ENCODE measurements at regions not wholly inside any gene's neighbourhood (a gene's known extent, or its start where the extent isn't known, plus 50 kb on each side); places are given as distances from the start of the nearest gene placed in this dataset.

DNA sequence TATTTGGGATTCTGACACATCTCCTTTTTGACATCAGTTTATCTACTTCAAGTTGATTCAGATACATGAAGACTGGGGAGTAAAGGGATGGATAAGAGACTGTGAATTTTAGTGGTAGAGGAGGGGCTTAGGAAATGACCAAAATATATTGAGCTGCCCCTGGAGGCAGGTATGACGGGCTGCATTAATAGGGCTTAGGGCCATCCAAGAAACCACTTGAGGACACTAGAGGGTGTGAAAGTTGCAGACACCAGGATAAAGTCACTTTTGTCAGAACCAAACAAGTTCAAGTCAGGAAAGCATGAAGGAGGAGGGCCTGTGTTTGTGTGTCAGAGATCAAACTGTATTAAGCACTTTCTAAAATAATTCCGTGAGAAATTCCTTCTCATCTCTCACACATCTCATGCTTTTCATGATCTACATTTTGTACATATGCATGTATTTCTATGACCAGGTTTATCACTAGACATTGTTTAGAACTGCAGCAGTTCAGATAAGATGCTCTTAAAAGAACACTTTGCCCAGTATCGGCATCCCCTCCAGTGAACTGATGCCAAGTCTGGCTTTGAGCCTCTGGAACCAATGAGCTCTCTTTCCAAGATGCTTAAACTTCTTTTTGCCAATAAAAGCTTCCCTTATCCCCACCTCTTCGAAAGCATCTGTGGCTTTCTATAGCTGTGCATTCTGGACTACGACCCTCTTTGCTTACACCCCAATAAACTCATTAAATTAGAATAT lies 136.9 kb downstream of the SLC38A1 start:
- H3K27ac ChIP-seq: no peak overlapping the region
- no peaks in the 10 kb centered on the region for H3K27me3 ChIP-seq
- 31 to 38% methylated on average over 5 of the region's 5 CpGs for WGBS, 2 donors
- no peaks in the 10 kb centered on the region for H3K9me3 ChIP-seq
- H3K36me3 ChIP-seq: no peaks in the 10 kb centered on the region
- ATAC-seq (peak in 2 of 8 donors; percentile 37 to 39), DNase-seq (no peak)
- TF ChIP-seq, protein P1, sequence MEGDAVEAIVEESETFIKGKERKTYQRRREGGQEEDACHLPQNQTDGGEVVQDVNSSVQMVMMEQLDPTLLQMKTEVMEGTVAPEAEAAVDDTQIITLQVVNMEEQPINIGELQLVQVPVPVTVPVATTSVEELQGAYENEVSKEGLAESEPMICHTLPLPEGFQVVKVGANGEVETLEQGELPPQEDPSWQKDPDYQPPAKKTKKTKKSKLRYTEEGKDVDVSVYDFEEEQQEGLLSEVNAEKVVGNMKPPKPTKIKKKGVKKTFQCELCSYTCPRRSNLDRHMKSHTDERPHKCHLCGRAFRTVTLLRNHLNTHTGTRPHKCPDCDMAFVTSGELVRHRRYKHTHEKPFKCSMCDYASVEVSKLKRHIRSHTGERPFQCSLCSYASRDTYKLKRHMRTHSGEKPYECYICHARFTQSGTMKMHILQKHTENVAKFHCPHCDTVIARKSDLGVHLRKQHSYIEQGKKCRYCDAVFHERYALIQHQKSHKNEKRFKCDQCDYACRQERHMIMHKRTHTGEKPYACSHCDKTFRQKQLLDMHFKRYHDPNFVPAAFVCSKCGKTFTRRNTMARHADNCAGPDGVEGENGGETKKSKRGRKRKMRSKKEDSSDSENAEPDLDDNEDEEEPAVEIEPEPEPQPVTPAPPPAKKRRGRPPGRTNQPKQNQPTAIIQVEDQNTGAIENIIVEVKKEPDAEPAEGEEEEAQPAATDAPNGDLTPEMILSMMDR (IDR thresholded peaks at IDR 0.05): peak in 4 of 9 donors; percentile 12 to 22 (median 20)
- H3K4me1 ChIP-seq: peaks cover 0 to 8% (median 0%) of the 10 kb centered on the region in 9 donors
- intact Hi-C loops (cut with DNase I): loop anchor here in 2 of 10 donors (10.0 kb wide), 2 partner anchors 163 to 543 kb away; no protein-coding TSS in a partner anchor
- no peak overlapping the region for H3K4me3 ChIP-seq

DNA sequence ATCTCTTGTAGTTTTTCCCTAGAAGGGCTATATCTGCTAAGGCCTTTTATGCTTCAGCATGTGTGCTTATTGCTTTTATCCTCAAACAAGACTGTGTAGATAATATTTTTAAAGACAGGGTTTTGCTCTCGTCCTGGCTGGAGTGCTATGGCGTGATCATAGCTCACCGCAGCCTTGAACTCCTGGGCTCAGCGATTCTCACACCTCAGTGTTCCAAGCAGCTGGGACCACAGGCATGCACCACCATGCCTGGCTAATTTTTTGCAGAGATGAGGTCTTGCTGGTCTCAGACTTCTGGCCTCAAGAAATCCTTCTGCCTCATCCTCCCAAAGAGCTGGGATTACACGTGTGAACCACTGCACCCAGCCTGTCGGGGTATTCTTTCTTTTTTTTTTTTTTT lies 137.3 kb upstream of the SCAF11 start:
- H3K27ac ChIP-seq: no peak overlapping the region
- 72 to 77% methylated on average over 6 of the region's 6 CpGs for WGBS, 2 donors
- no peaks in the 10 kb centered on the region for H3K36me3 ChIP-seq
- intact Hi-C loops (cut with DNase I): loop anchor here in 5 of 10 donors (5.0 to 10.0 kb wide), 6 partner anchors 137 to 887 kb away; partner anchors contain the start of gene SLC38A1 (in 1 of the 5)
- DNase-seq (no peak), ATAC-seq (no peak)
- H3K4me3 ChIP-seq: no peak overlapping the region
- TF ChIP-seq, protein P1 (IDR thresholded peaks at IDR 0.05): no peak
- no peaks in the 10 kb centered on the region for H3K27me3 ChIP-seq
- peaks cover 0 to 14% (median 5%) of the 10 kb centered on the region in 9 donors for H3K4me1 ChIP-seq
- no peaks in the 10 kb centered on the region for H3K9me3 ChIP-seq

DNA sequence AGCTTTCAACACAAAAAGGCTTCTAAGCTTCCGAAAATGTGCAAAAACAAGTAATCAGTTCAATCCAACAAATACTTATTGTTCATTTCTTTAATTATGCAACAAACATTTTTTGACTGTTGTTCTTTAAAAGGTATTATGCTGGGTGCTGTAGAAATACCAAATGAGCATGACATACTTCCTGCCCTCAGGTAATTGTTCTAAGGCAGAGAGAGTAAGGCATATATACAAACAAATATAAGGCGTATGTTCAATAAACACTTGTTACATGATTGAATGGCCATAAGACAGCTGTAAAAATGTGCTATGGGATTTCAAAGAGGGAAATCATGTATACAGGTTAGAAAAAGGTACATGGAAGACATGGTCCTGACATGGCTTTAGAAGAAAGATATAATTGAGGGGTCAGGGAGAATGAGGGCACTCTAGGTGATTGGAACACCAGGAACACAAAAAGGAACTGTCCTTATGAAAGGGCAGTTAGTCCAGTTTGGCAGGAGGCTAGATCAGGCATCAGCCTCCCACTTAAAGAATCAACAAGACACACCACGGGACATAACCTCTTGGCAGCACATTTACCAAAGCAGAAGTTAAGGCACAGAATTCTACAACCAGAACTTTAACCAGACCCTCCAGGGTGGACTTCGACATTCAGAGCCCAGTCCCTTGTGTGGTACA lies 135.8 kb upstream of the SCAF11 start:
- H3K4me1 ChIP-seq: peaks cover 0 to 14% (median 5%) of the 10 kb centered on the region in 9 donors
- TF ChIP-seq, protein P1 (IDR thresholded peaks at IDR 0.05): no peak
- DNase-seq: no peak
- H3K9me3 ChIP-seq: no peaks in the 10 kb centered on the region
- H3K4me3 ChIP-seq: no peak overlapping the region
- no peaks in the 10 kb centered on the region for H3K27me3 ChIP-seq
- H3K36me3 ChIP-seq: no peaks in the 10 kb centered on the region
- WGBS, 2 donors: 66 to 70% methylated on average over 4 of the region's 4 CpGs
- intact Hi-C loops (cut with DNase I): loop anchor here in 5 of 10 donors (5.0 to 10.0 kb wide), 6 partner anchors 139 to 889 kb away; partner anchors contain the start of gene SLC38A1 (in 1 of the 5)
- peak in 6 of 8 donors; percentile 31 to 75 (median 66) for ATAC-seq
- H3K27ac ChIP-seq: peak overlapping the region in 2 of 10 donors; percentile 18 to 37

DNA sequence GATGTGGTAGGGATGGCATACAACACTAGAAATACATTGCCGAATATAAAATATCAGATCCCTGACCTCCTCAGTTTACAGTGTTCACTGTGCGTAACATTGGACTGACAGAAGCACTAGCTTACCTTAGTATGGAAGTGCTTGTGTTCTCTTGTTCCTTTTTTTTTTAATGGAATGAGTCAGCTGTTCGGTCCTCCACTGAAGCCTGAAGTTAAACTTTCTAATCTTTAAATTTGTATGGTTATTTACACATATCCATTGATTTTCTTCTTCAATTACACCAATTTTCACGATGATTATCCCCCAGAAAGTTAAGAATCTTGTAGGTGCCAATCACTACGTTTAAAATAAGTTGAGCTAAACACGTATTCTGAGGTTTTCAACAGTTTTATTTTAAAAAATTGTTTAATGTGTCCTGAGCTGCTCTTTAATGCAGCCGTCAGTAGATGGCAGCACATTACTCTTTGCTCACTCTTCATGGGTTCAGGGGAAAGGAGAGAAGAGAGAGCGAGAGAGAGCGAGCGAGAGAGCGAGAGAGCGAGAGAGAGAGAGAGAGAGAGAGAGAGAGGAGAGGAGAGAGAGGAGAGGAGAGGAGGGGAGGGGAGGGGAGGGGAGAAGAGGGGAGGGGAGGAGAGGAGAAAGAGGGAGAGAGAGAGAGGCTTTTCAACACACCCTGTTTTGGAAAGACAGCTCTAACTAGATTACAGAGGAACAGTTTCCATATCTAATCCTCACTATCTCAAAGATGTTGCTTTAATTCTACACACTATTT lies 134.7 kb upstream of the SCAF11 start:
- TF ChIP-seq, protein P1 (IDR thresholded peaks at IDR 0.05): peak; percentile 37 to 81 (median 58)
- intact Hi-C loops (cut with DNase I): loop anchor here in 5 of 10 donors (5.0 to 10.0 kb wide), 6 partner anchors 140 to 890 kb away; partner anchors contain the start of gene SLC38A1 (in 1 of the 5)
- DNase-seq: peak in 1 of 2 donors; percentile 65
- peak; percentile 85 to 94 (median 88) for ATAC-seq
- H3K36me3 ChIP-seq: no peaks in the 10 kb centered on the region
- no peaks in the 10 kb centered on the region for H3K9me3 ChIP-seq
- 28 to 31% methylated on average over 7 of the region's 12 CpGs for WGBS, 2 donors
- H3K27me3 ChIP-seq: no peaks in the 10 kb centered on the region
- peaks cover 0 to 14% (median 5%) of the 10 kb centered on the region in 9 donors for H3K4me1 ChIP-seq
- H3K4me3 ChIP-seq: peak overlapping the region in 3 of 10 donors; percentile 13 to 19 (median 17)
- no peak overlapping the region for H3K27ac ChIP-seq

Measured in heart right ventricle (tissue), 16 donors.